ENCODE measurements at regions not wholly inside any gene's neighbourhood (a gene's known extent, or its start where the extent isn't known, plus 50 kb on each side); places are given as distances from the start of the nearest gene placed in this dataset.

- TF ChIP-seq FOS (IDR thresholded peaks at IDR 0.05; ENCODE audit: borderline replicate concordance, insufficient read depth, low read length) (no peak), GATA2 (IDR thresholded peaks at IDR 0.05; ENCODE audit: insufficient read depth, insufficient read length, low read depth, low read length) (no peak), POLR2AphosphoS5 (IDR thresholded peaks at IDR 0.05; ENCODE audit: insufficient read depth, low read depth, low read length) (no peak), POLR2A (IDR thresholded peaks at IDR 0.05; ENCODE audit: low read depth, low read length) (no peak), EZH2 (IDR thresholded peaks at IDR 0.05; ENCODE audit: borderline replicate concordance, low read depth, low read length, severe bottlenecking) (no peak), MYC (IDR thresholded peaks at IDR 0.05; ENCODE audit: low read depth, low read length) (no peak), MAX (IDR thresholded peaks at IDR 0.05; ENCODE audit: insufficient read depth, insufficient read length) (no peak), JUN (IDR thresholded peaks at IDR 0.05; ENCODE audit: borderline replicate concordance, insufficient read depth, insufficient read length, low read depth) (no peak), CTCF (IDR thresholded peaks at IDR 0.05; ENCODE audit: extremely low read depth in 1 of 2, insufficient read depth in 1 of 2, low read depth in 1 of 2, low read length in 2 of 2) (no peak)
- no peaks in the 10 kb centered on the region for H3K27me3 ChIP-seq (ENCODE audit: control insufficient read depth in 2 of 2, insufficient read depth in 2 of 2, low read length in 2 of 2)
- intact Hi-C loops (cut with micrococcal nuclease) (no loop called here), dilution Hi-C loops (cut with MboI; ENCODE audit: extremely low pct_ligation_motif_present, low sequenced_read_pairs) (no loop called here)
- CTCF ChIA-PET = interaction anchor here (1.6 kb wide), 1 partner anchor 18 kb away, joined by 4 read pairs; no protein-coding TSS in a partner anchor
- H3K9me3 ChIP-seq (replicated peaks; ENCODE audit: control insufficient read depth, insufficient read depth, low read length) = no peaks in the 10 kb centered on the region
- H3K36me3 ChIP-seq (ENCODE audit: control insufficient read depth in 2 of 2, extremely low read depth in 1 of 2, insufficient read depth in 2 of 2, low read length in 2 of 2) = no peaks in the 10 kb centered on the region
- no TSS peak for BruUV-seq (replicated peaks)
- POLR2A ChIA-PET = no interaction called here
- no peak overlapping the region for H3K27ac ChIP-seq (ENCODE audit: insufficient read depth, low read depth, low read length)
- H3K9ac ChIP-seq (replicated peaks; ENCODE audit: extremely low read depth, insufficient read depth, low read length) = no peak overlapping the region
- H4K20me1 ChIP-seq (replicated peaks; ENCODE audit: control insufficient read depth, extremely low read depth, insufficient read depth, low read length) = no peaks in the 10 kb centered on the region
- H3K79me2 ChIP-seq (ENCODE audit: control insufficient read depth, insufficient read depth, low read length) = no peaks in the 10 kb centered on the region
- no peaks in the 10 kb centered on the region for H3K9me1 ChIP-seq (replicated peaks; ENCODE audit: control insufficient read depth, extremely low read depth, insufficient read depth, low read length)
- no peak overlapping the region for H3K4me2 ChIP-seq (ENCODE audit: insufficient read depth, low read length)
- DNase-seq (ENCODE audit: low read depth, low spot score) (no peak), FAIRE-seq (no peak)
- H3K4me1 ChIP-seq (ENCODE audit: control insufficient read depth, extremely low read depth, insufficient read depth, low read length) = no peaks in the 10 kb centered on the region
- H3K4me3 ChIP-seq (replicated peaks in 1 of 3; ENCODE audit: insufficient read depth in 1 of 3, low read depth in 1 of 3, low read length in 3 of 3) = no peak overlapping the region
- no peak overlapping the region for H2AFZ ChIP-seq (ENCODE audit: low read depth, low read length)
Observed at GRCh38 chr4:4687100-4687499, 145.3 kb upstream of the STX18 start.

Measured in endothelial cell of umbilical vein (primary cell).